MCF 10A (cell line): ENCODE measurements at regions not wholly inside any gene's neighbourhood (a gene's known extent, or its start where the extent isn't known, plus 50 kb on each side); places are given as distances from the start of the nearest gene placed in this dataset.

Experiments used
- BruUV-seq: library from RNA; stranded (reverse); fragments of 400-500 nt; replicated peaks from 2 replicates; lab custom pipeline; 2021; lab: Mats Ljungman, UMichigan
- CTCF ChIA-PET: fragments of 300-600 bp; sonication (Branson Sonifier 250); formaldehyde crosslinking; extraction: SDS; loops from one replicate; lab custom pipeline; 2021; ENCODE audit warnings: antibody characterized with exemption, inconsistent platforms; lab: Yijun Ruan, JAX
- POLR2A ChIA-PET: fragments of 300-600, 350-650 bp; sonication (Branson Sonifier 250); formaldehyde crosslinking; extraction: SDS; loops from one replicate; lab custom pipeline; 2020; ENCODE audit warnings: antibody characterized with exemption, inconsistent platforms; lab: Yijun Ruan, JAX
- DNase-seq: peaks from one replicate; pipeline ENCODE4 v3.0.0-alpha.2; 2018; ENCODE audit not compliant: unreplicated experiment
- H3K27ac Mint-ChIP-seq: one replicate; pipeline ENCODE4 v1.8.0; 2022; ENCODE audit warnings: mild to moderate bottlenecking, low read depth, mixed read lengths; ENCODE audit not compliant: unreplicated experiment
- H3K27me3 Mint-ChIP-seq: one replicate; pipeline ENCODE4 v1.8.0; 2022; ENCODE audit warnings: mixed read lengths; ENCODE audit not compliant: insufficient read depth, unreplicated experiment
- H3K36me3 Mint-ChIP-seq: one replicate; pipeline ENCODE4 v1.8.0; 2022; ENCODE audit warnings: mild to moderate bottlenecking, moderate library complexity, mixed read lengths; ENCODE audit not compliant: insufficient read depth, unreplicated experiment
- H3K4me1 Mint-ChIP-seq: one replicate; pipeline ENCODE4 v1.8.0; 2022; ENCODE audit warnings: mixed read lengths; ENCODE audit not compliant: insufficient read depth, unreplicated experiment
- H3K4me3 Mint-ChIP-seq: one replicate; pipeline ENCODE4 v1.8.0; 2022; ENCODE audit warnings: mild to moderate bottlenecking, moderate library complexity, mixed read lengths; ENCODE audit not compliant: unreplicated experiment
- H3K9me3 Mint-ChIP-seq: one replicate; pipeline ENCODE4 v1.8.0; 2022; ENCODE audit warnings: mixed read lengths; ENCODE audit not compliant: unreplicated experiment
- CTCF ChIP-seq: fragments of 200-600 bp; IDR thresholded peaks from one replicate; pipeline ENCODE4 v1.8.0; 2022; ENCODE audit warnings: antibody characterized with exemption, mild to moderate bottlenecking; ENCODE audit not compliant: unreplicated experiment
- intact Hi-C: fragments of 100-400 bp; cut with micrococcal nuclease; formaldehyde crosslinking; loops from 2 replicates; pipeline ENCODE4 v1.14.1; 2022

GRCh38 chr2:215811003-215811402 is 202.3 kb downstream of the MREG start:
- Mint-ChIP-seq H3K4me3 (no peak overlapping the region), H3K9me3 (no peaks in the 10 kb centered on the region), H3K27ac (no peak overlapping the region), H3K4me1 (peaks cover 20% of the 10 kb centered on the region), H3K36me3 (no peaks in the 10 kb centered on the region), H3K27me3 (no peaks in the 10 kb centered on the region)
- TF ChIP-seq CTCF: no peak
- ChIA-PET CTCF (interaction anchor here (0.7 to 1.7 kb wide), 3 partner anchors 16 to 140 kb away, joined by 3 read pairs; no protein-coding TSS in a partner anchor), POLR2A (interaction anchor here (0.7 kb wide), 1 partner anchor 322 kb away, joined by 3 read pairs; no protein-coding TSS in a partner anchor)
- DNase-seq: no peak
- no TSS peak for BruUV-seq
- intact Hi-C loops: no loop called here

- no peaks in the 10 kb centered on the region for H3K36me3 Mint-ChIP-seq
- H3K27ac Mint-ChIP-seq: no peak overlapping the region
- ChIA-PET CTCF (no interaction called here), POLR2A (no interaction called here)
- H3K4me3 Mint-ChIP-seq: no peak overlapping the region
- TF ChIP-seq CTCF: no peak
- BruUV-seq: no TSS peak
- no peak for DNase-seq
- no peaks in the 10 kb centered on the region for H3K27me3 Mint-ChIP-seq
- H3K9me3 Mint-ChIP-seq: no peaks in the 10 kb centered on the region
- intact Hi-C loops: no loop called here
- peaks cover 20% of the 10 kb centered on the region for H3K4me1 Mint-ChIP-seq
These were observed 204.4 kb downstream of the MREG start for GRCh38 chr2:215808996-215809395.

GRCh38 chr2:215808194-215808593 is 205.2 kb downstream of the MREG start:
- POLR2A ChIA-PET: no interaction called here
- Mint-ChIP-seq H3K4me3 (no peak overlapping the region), H3K27me3 (no peaks in the 10 kb centered on the region), H3K36me3 (no peaks in the 10 kb centered on the region), H3K27ac (no peak overlapping the region), H3K9me3 (no peaks in the 10 kb centered on the region), H3K4me1 (peaks cover 20% of the 10 kb centered on the region)
- intact Hi-C loops: no loop called here
- no TSS peak for BruUV-seq
- no peak for DNase-seq
- no peak for TF ChIP-seq CTCF
- CTCF ChIA-PET: no interaction called here

- Mint-ChIP-seq H3K27ac (no peak overlapping the region), H3K36me3 (no peaks in the 10 kb centered on the region), H3K27me3 (no peaks in the 10 kb centered on the region), H3K9me3 (peaks cover 7% of the 10 kb centered on the region), H3K4me1 (peaks cover 13% of the 10 kb centered on the region), H3K4me3 (no peak overlapping the region)
- intact Hi-C loops: no loop called here
- no TSS peak for BruUV-seq
- no peak for TF ChIP-seq CTCF
- ChIA-PET POLR2A (interaction anchor here (1.0 kb wide), 1 partner anchor 28 kb away, joined by 3 read pairs; no protein-coding TSS in a partner anchor), CTCF (interaction anchor here (0.5 to 0.6 kb wide), 2 partner anchors 346 to 1963 kb away, joined by 3 read pairs; no protein-coding TSS in a partner anchor)
- DNase-seq: no peak
These were observed 207.9 kb downstream of the MREG start for GRCh38 chr2:215805493-215805892.
